ENCODE measurements at regions not wholly inside any gene's neighbourhood (a gene's known extent, or its start where the extent isn't known, plus 50 kb on each side); places are given as distances from the start of the nearest gene placed in this dataset.

- Mint-ChIP-seq H3K4me3 (ENCODE audit: unreplicated experiment) (no peak overlapping the region), H3K36me3 (ENCODE audit: unreplicated experiment) (no peaks in the 10 kb centered on the region)
- TF ChIP-seq, protein P1, sequence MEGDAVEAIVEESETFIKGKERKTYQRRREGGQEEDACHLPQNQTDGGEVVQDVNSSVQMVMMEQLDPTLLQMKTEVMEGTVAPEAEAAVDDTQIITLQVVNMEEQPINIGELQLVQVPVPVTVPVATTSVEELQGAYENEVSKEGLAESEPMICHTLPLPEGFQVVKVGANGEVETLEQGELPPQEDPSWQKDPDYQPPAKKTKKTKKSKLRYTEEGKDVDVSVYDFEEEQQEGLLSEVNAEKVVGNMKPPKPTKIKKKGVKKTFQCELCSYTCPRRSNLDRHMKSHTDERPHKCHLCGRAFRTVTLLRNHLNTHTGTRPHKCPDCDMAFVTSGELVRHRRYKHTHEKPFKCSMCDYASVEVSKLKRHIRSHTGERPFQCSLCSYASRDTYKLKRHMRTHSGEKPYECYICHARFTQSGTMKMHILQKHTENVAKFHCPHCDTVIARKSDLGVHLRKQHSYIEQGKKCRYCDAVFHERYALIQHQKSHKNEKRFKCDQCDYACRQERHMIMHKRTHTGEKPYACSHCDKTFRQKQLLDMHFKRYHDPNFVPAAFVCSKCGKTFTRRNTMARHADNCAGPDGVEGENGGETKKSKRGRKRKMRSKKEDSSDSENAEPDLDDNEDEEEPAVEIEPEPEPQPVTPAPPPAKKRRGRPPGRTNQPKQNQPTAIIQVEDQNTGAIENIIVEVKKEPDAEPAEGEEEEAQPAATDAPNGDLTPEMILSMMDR (IDR thresholded peaks at IDR 0.05; ENCODE audit: partially characterized antibody, unreplicated experiment), result no peak
These were observed 206.1 kb upstream of the ANKRD50 start for GRCh38 chr4:124918559-124919122.

DNA sequence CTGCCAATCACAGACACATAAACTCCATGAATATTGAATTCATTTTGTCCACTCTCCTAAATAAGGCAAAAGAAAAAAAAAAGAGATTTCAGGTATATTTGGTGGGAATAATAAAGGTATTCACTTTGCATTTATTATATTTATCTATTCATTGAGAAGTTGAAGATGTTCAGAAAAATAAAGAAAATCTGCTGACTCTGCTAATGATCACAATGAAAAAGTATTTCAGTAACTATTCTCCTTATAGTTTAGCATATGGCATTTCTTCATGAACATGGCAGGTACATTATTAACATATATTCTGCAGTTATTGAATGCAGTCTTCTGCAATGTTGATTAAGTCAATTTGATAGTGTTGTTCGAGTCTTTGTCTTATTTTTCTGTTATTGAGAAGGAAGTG, 202.5 kb upstream of the ANKRD50 start:
- Mint-ChIP-seq H3K27me3 (ENCODE audit: unreplicated experiment) (no peaks in the 10 kb centered on the region), H3K4me3 (ENCODE audit: unreplicated experiment) (no peak overlapping the region), H3K4me1 (ENCODE audit: low read depth, unreplicated experiment) (no peaks in the 10 kb centered on the region), H3K9me3 (ENCODE audit: unreplicated experiment) (peaks cover 8% of the 10 kb centered on the region), H3K36me3 (ENCODE audit: unreplicated experiment) (peaks cover 8% of the 10 kb centered on the region), H3K27ac (ENCODE audit: unreplicated experiment) (no peak overlapping the region)
- no peak for DNase-seq
- TF ChIP-seq, protein P1 (IDR thresholded peaks at IDR 0.05; ENCODE audit: partially characterized antibody, unreplicated experiment), result no peak

More at GRCh38 chr4:124918559-124919122, 206.1 kb upstream of the ANKRD50 start:
- Mint-ChIP-seq H3K27me3 (ENCODE audit: unreplicated experiment) (no peaks in the 10 kb centered on the region), H3K27ac (ENCODE audit: unreplicated experiment) (no peak overlapping the region), H3K9me3 (ENCODE audit: unreplicated experiment) (no peaks in the 10 kb centered on the region), H3K4me1 (ENCODE audit: low read depth, unreplicated experiment) (no peaks in the 10 kb centered on the region)
- no peak for DNase-seq

DNA sequence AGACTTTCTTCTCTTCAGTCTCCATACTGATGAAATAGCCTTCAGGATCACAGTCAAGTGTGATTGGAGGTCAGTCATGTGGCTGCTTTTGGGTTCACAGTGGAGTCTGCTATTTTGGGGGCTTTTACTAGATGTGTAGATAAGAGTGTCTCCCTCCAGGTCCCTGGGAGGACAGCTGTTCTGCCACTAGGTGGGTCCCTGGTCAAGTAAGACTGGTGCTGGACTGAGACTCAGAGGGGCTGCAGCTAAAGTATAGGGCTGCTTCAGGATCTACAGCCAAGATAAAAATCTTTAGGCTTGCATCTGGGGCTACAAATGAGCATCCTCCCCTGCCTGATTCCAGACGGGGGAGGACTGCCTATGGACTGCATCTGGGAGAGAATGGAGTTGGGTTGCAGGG, 200.7 kb upstream of the ANKRD50 start:
- Mint-ChIP-seq H3K4me3 (ENCODE audit: unreplicated experiment) (no peak overlapping the region), H3K27me3 (ENCODE audit: unreplicated experiment) (no peaks in the 10 kb centered on the region), H3K27ac (ENCODE audit: unreplicated experiment) (no peak overlapping the region), H3K9me3 (ENCODE audit: unreplicated experiment) (peaks cover 8% of the 10 kb centered on the region), H3K36me3 (ENCODE audit: unreplicated experiment) (peaks cover 8% of the 10 kb centered on the region), H3K4me1 (ENCODE audit: low read depth, unreplicated experiment) (no peaks in the 10 kb centered on the region)
- DNase-seq, result no peak
- TF ChIP-seq, protein P1 (IDR thresholded peaks at IDR 0.05; ENCODE audit: partially characterized antibody, unreplicated experiment), result no peak

- TF ChIP-seq, protein P1 (IDR thresholded peaks at IDR 0.05; ENCODE audit: partially characterized antibody, unreplicated experiment), result no peak
- Mint-ChIP-seq H3K4me3 (ENCODE audit: unreplicated experiment) (no peak overlapping the region), H3K27ac (ENCODE audit: unreplicated experiment) (no peak overlapping the region), H3K9me3 (ENCODE audit: unreplicated experiment) (peaks cover 8% of the 10 kb centered on the region), H3K4me1 (ENCODE audit: low read depth, unreplicated experiment) (no peaks in the 10 kb centered on the region), H3K36me3 (ENCODE audit: unreplicated experiment) (peaks cover 8% of the 10 kb centered on the region), H3K27me3 (ENCODE audit: unreplicated experiment) (no peaks in the 10 kb centered on the region)
- DNase-seq, result no peak
These were observed 197.8 kb upstream of the ANKRD50 start for GRCh38 chr4:124910327-124910726.

GRCh38 chr4:124907881-124908280, 195.3 kb upstream of the ANKRD50 start:
- no peak overlapping the region for H3K27ac Mint-ChIP-seq (ENCODE audit: unreplicated experiment)
- H3K27me3 Mint-ChIP-seq (ENCODE audit: unreplicated experiment), result no peaks in the 10 kb centered on the region
- DNase-seq, result no peak
- peaks cover 6% of the 10 kb centered on the region for H3K36me3 Mint-ChIP-seq (ENCODE audit: unreplicated experiment)
- TF ChIP-seq, protein P1 (IDR thresholded peaks at IDR 0.05; ENCODE audit: partially characterized antibody, unreplicated experiment), result no peak
- H3K4me1 Mint-ChIP-seq (ENCODE audit: low read depth, unreplicated experiment), result peaks cover under 1% of the 10 kb centered on the region
- no peak overlapping the region for H3K4me3 Mint-ChIP-seq (ENCODE audit: unreplicated experiment)
- H3K9me3 Mint-ChIP-seq (ENCODE audit: unreplicated experiment), result peaks cover 6% of the 10 kb centered on the region
